Natural killer cell (primary cell): ENCODE measurements at regions not wholly inside any gene's neighbourhood (a gene's known extent, or its start where the extent isn't known, plus 50 kb on each side); places are given as distances from the start of the nearest gene placed in this dataset.
A peak's percentile ranks its signal among the peaks of the same experiment; 100 is the strongest.

Source experiments
- ATAC-seq, 3 donors: fragments of 150-1000 bp in 2 of 3; fragments of 200-7000 bp in 1 of 3; cut with Tn5 transposase; 1 replicate in 1 of 3; 2 replicates in 2 of 3; pipeline ENCODE4 v1.10.0; 2021; ENCODE audit warnings: mild to moderate bottlenecking in 2 of 3, moderate library complexity in 2 of 3
- DNase-seq, 2 donors: peaks; one replicate each; pipeline versions ENCODE4 v3.0.0 to v3.0.0-alpha.2; 2013 to 2021; ENCODE audit warnings: mixed read lengths in 1 of 2
- H3K27ac ChIP-seq: one replicate; pipeline ENCODE4 v1.5.1; 2013; ENCODE audit warnings: mild to moderate bottlenecking, low read length
- H3K27me3 ChIP-seq: one replicate; pipeline ENCODE4 v1.6.1; 2013; ENCODE audit warnings: low read length; ENCODE audit not compliant: control insufficient read depth, insufficient read depth
- H3K36me3 ChIP-seq: one replicate; pipeline ENCODE4 v1.6.1; 2013; ENCODE audit warnings: low read length; ENCODE audit not compliant: control insufficient read depth, insufficient read depth
- H3K4me1 ChIP-seq: one replicate; pipeline ENCODE4 v1.6.1; 2013; ENCODE audit warnings: low read length; ENCODE audit not compliant: control insufficient read depth, insufficient read depth
- H3K4me3 ChIP-seq: one replicate; pipeline ENCODE4 v1.5.1; 2013; ENCODE audit warnings: low read length
- H3K9me3 ChIP-seq: one replicate; pipeline ENCODE4 v1.6.1; 2013; ENCODE audit warnings: low read length; ENCODE audit not compliant: control insufficient read depth, insufficient read depth
- H3K27ac Mint-ChIP-seq, 2 donors: one replicate each; pipeline ENCODE4 v1.8.0; 2022; ENCODE audit warnings: mild to moderate bottlenecking in 2 of 2, mixed read lengths in 2 of 2, moderate library complexity in 1 of 2
- H3K27me3 Mint-ChIP-seq, 2 donors: one replicate each; pipeline ENCODE4 v1.8.0; 2022; ENCODE audit warnings: low read depth in 2 of 2, mixed read lengths in 2 of 2
- H3K36me3 Mint-ChIP-seq: one replicate; pipeline ENCODE4 v1.8.0; 2022; ENCODE audit warnings: mixed read lengths
- H3K4me1 Mint-ChIP-seq, 2 donors: one replicate each; pipeline ENCODE4 v1.8.0; 2022; ENCODE audit warnings: mixed read lengths in 2 of 2
- H3K4me3 Mint-ChIP-seq: one replicate; pipeline ENCODE4 v1.8.0; 2022; ENCODE audit warnings: mild to moderate bottlenecking, moderate library complexity, mixed read lengths
- H3K9me3 Mint-ChIP-seq, 2 donors: one replicate each; pipeline ENCODE4 v1.8.0; 2022; ENCODE audit warnings: mixed read lengths in 2 of 2
- WGBS: methylation state at CpG from one replicate; pipeline ENCODE4 v1.1.7; 2013; ENCODE audit warnings: missing lambda C conversion rate; ENCODE audit not compliant: insufficient coverage; 5-methylcytosine and 5-hydroxymethylcytosine counted together
- intact Hi-C: fragments of 100-400 bp; cut with micrococcal nuclease; formaldehyde crosslinking; loops from one replicate; pipeline ENCODE4 v1.14.2; 2022
- TF ChIP-seq, protein P1 (sequence below): fragments of 200-600 bp; IDR thresholded peaks from one replicate; pipeline ENCODE4 v1.8.0; 2022; ENCODE audit warnings: antibody characterized with exemption

DNA sequence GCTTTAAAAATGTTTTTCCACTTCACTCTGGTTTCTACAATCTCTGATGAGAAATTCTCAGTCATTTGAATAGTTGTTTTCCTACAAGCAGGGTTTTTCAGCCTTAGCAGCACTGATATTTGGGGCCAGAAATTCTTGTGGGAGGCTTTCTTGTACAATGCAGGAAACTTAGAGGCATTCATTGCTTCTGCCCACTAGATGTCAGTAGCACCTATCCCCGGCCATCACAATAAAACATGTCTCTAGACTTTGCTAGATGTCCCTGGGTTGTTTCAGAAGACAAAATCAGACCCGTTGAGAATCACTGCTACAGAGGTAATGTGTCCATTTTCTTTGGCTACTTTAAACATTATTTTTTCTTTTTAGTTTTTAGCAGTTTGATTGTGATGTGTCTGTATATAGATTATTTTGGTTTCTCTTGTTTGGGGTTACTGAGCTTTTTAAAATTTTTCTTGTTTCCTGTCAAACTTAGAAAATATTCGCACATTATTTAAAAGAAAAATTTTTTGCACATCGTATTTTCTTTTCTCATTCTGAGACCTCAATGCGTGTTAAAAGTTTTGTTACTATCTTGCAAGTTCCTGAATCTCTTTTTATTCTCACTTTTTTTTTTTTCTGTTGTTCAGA lies 60.8 kb upstream of the CCDC179 start:
- Mint-ChIP-seq H3K27me3 (no peaks in the 10 kb centered on the region), H3K4me3 (no peak overlapping the region), H3K27ac (no peak overlapping the region), H3K36me3 (no peaks in the 10 kb centered on the region), H3K9me3 (no peaks in the 10 kb centered on the region), H3K4me1 (peaks cover 5 to 8% of the 10 kb centered on the region in 2 donors)
- H3K27me3 ChIP-seq = no peaks in the 10 kb centered on the region
- H3K4me3 ChIP-seq = no peak overlapping the region
- TF ChIP-seq, protein P1, sequence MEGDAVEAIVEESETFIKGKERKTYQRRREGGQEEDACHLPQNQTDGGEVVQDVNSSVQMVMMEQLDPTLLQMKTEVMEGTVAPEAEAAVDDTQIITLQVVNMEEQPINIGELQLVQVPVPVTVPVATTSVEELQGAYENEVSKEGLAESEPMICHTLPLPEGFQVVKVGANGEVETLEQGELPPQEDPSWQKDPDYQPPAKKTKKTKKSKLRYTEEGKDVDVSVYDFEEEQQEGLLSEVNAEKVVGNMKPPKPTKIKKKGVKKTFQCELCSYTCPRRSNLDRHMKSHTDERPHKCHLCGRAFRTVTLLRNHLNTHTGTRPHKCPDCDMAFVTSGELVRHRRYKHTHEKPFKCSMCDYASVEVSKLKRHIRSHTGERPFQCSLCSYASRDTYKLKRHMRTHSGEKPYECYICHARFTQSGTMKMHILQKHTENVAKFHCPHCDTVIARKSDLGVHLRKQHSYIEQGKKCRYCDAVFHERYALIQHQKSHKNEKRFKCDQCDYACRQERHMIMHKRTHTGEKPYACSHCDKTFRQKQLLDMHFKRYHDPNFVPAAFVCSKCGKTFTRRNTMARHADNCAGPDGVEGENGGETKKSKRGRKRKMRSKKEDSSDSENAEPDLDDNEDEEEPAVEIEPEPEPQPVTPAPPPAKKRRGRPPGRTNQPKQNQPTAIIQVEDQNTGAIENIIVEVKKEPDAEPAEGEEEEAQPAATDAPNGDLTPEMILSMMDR = peak; percentile 20
- H3K4me1 ChIP-seq = no peaks in the 10 kb centered on the region
- DNase-seq (peak in 1 of 2 donors; percentile 21), ATAC-seq (peak in 2 of 3 donors; percentile 46 to 54)
- no peak overlapping the region for H3K27ac ChIP-seq
- 53% methylated on average over 5 of the region's 5 CpGs for WGBS
- no peaks in the 10 kb centered on the region for H3K36me3 ChIP-seq
- intact Hi-C loops = no loop called here
- H3K9me3 ChIP-seq = no peaks in the 10 kb centered on the region

DNA sequence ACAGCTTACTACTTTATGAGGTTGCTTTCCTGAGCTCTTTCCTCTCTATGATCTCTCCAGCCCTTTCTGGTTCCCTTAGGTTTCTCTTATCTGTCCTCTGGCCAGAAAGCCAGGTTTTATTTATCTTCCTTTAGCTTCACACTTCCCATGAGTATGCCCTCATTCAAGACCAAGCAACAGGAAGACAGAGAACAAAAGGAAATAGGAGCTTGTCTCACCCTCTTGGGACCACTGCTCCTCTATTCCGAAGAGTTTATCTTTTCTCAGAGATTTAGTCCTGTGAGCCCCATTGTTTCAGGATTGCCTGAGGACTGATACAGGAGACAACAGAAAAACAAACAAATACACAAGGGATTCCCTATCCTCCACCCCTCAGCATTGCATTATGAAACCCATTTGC lies 62.4 kb upstream of the CCDC179 start:
- no peaks in the 10 kb centered on the region for H3K9me3 Mint-ChIP-seq
- no peaks in the 10 kb centered on the region for H3K36me3 Mint-ChIP-seq
- H3K27ac Mint-ChIP-seq = no peak overlapping the region
- DNase-seq (no peak), ATAC-seq (no peak)
- H3K4me3 Mint-ChIP-seq = no peak overlapping the region
- no peaks in the 10 kb centered on the region for H3K9me3 ChIP-seq
- TF ChIP-seq, protein P1 = no peak
- H3K27me3 Mint-ChIP-seq = no peaks in the 10 kb centered on the region
- intact Hi-C loops = no loop called here
- H3K36me3 ChIP-seq = no peaks in the 10 kb centered on the region
- H3K27me3 ChIP-seq = no peaks in the 10 kb centered on the region
- no peak overlapping the region for H3K4me3 ChIP-seq
- H3K4me1 Mint-ChIP-seq = peaks cover 5 to 8% of the 10 kb centered on the region in 2 donors
- no peak overlapping the region for H3K27ac ChIP-seq
- H3K4me1 ChIP-seq = no peaks in the 10 kb centered on the region
- WGBS = 100% methylated on average over 1 of the region's 1 CpG

DNA sequence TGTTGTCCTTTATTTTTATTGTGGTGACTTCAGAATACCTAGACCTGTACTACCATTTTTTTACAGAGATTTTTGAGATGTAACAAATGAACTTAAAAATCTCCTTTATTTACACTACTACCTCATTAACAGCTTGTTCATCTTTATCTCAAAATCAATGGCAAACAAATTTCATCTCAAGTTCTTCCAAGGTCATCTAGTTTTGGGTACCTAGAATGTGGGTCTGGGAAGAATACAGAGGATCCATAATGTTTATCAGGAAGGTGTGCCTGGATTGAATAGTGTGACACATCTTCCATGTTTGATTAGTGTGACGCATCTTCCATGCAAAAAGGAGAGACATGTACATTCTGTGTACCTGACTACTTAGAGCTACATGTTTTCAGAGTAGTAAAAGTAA lies 63.3 kb upstream of the CCDC179 start:
- Mint-ChIP-seq H3K4me1 (peaks cover 5 to 8% of the 10 kb centered on the region in 2 donors), H3K36me3 (no peaks in the 10 kb centered on the region), H3K27me3 (no peaks in the 10 kb centered on the region), H3K9me3 (no peaks in the 10 kb centered on the region), H3K4me3 (no peak overlapping the region), H3K27ac (no peak overlapping the region)
- no peak overlapping the region for H3K27ac ChIP-seq
- intact Hi-C loops = no loop called here
- no peaks in the 10 kb centered on the region for H3K9me3 ChIP-seq
- H3K4me3 ChIP-seq = no peak overlapping the region
- H3K27me3 ChIP-seq = no peaks in the 10 kb centered on the region
- TF ChIP-seq, protein P1 = no peak
- WGBS = 94% methylated on average over 1 of the region's 1 CpG
- ATAC-seq = no peak
- H3K4me1 ChIP-seq = no peaks in the 10 kb centered on the region
- no peak for DNase-seq
- no peaks in the 10 kb centered on the region for H3K36me3 ChIP-seq

DNA sequence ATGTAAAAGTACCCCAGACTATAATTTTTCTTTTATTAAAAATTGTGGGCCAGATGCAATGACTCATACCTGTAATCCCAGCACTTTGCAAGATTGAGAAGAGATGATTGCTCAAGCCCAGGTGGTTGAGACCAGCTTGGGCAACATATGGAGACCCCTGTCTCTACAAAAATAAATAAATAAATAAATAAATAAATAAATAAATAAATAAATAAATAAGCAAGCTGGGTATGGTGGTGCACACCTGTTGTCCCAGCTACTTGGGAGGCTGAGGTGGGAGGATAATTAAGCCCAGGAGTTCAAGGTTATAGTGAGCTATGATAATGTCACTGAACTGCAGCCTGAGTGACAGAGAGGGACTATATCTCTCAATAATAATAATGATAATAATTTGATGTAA lies 66.1 kb upstream of the CCDC179 start:
- Mint-ChIP-seq H3K9me3 (no peaks in the 10 kb centered on the region), H3K4me3 (no peak overlapping the region), H3K4me1 (no peaks in the 10 kb centered on the region), H3K36me3 (no peaks in the 10 kb centered on the region), H3K27ac (no peak overlapping the region), H3K27me3 (no peaks in the 10 kb centered on the region)
- ATAC-seq = no peak
- Histone ChIP-seq H3K27ac (no peak overlapping the region), H3K4me1 (no peaks in the 10 kb centered on the region), H3K27me3 (no peaks in the 10 kb centered on the region), H3K4me3 (no peak overlapping the region), H3K9me3 (no peaks in the 10 kb centered on the region), H3K36me3 (no peaks in the 10 kb centered on the region)
- TF ChIP-seq, protein P1 = no peak
- intact Hi-C loops = no loop called here
- DNase-seq = no peak
